Ishikawa (cell line): ENCODE measurements at regions not wholly inside any gene's neighbourhood (a gene's known extent, or its start where the extent isn't known, plus 50 kb on each side); places are given as distances from the start of the nearest gene placed in this dataset.

Experiments
- FOXM1 ChIP-seq: IDR thresholded peaks from 2 replicates; pipeline ENCODE4 v1.6.1; 2012; ENCODE audit warnings: low read depth, borderline replicate concordance
- MAX ChIP-seq: IDR thresholded peaks from 2 replicates; pipeline ENCODE4 v1.6.1; 2012
- RAD21 ChIP-seq: IDR thresholded peaks from 2 replicates; pipeline ENCODE4 v1.6.1; 2012; ENCODE audit warnings: low read depth
- USF1 ChIP-seq: IDR thresholded peaks from 2 replicates; pipeline ENCODE4 v1.6.1; 2012

- TF ChIP-seq MAX (no peak), FOXM1 (no peak), USF1 (no peak), RAD21 (no peak)
These were observed 953.8 kb downstream of the IGSF11 start for GRCh38 chr3:118080889-118081288.
